Caco-2 (cell line): ENCODE measurements at regions not wholly inside any gene's neighbourhood (a gene's known extent, or its start where the extent isn't known, plus 50 kb on each side); places are given as distances from the start of the nearest gene placed in this dataset.

ENCODE experiments used
- BruUV-seq: library from RNA; stranded (reverse); fragments of 400-500 nt; replicated peaks from 2 replicates; lab custom pipeline; 2021; lab: Mats Ljungman, UMichigan
- CTCF ChIA-PET: fragments of 300-600 bp; sonication (Branson Sonifier 250); formaldehyde crosslinking; loops from one replicate; lab custom pipeline; 2022; ENCODE audit warnings: antibody characterized with exemption; lab: Charles Lee
- POLR2A ChIA-PET: fragments of 300-600 bp; sonication (Branson Sonifier 250); formaldehyde crosslinking; loops from one replicate; lab custom pipeline; 2022; ENCODE audit warnings: antibody characterized with exemption; lab: Charles Lee
- DNase-seq, 2 experiments: peaks; one replicate each; pipeline versions ENCODE4 v3.0.0 to v3.0.0-alpha.2; 2020 to 2022
- H3K27me3 ChIP-seq: replicated peaks from 2 replicates; pipeline ENCODE4 v1.6.0; 2011; ENCODE audit warnings: low read length; ENCODE audit not compliant: control insufficient read depth, insufficient read depth
- H3K36me3 ChIP-seq: 2 replicates; pipeline ENCODE4 v1.5.1; 2011; ENCODE audit warnings: low read length; ENCODE audit not compliant: control insufficient read depth, insufficient read depth
- H3K4me1 ChIP-seq: fragments of 250-450 bp; sonication (Bioruptor Pico); 2 replicates; pipeline ENCODE4 v1.5.1; 2020; ENCODE audit warnings: mild to moderate bottlenecking
- H3K4me3 ChIP-seq: 2 replicates; pipeline ENCODE4 v1.5.1; 2011; ENCODE audit warnings: low read depth, mild to moderate bottlenecking, control low read depth, low read length
- H3K9me3 ChIP-seq: fragments of 250-450 bp; sonication (Bioruptor Pico); 2 replicates; pipeline ENCODE4 v1.5.1; 2020; ENCODE audit warnings: mild to moderate bottlenecking, moderate library complexity
- H3K27ac Mint-ChIP-seq: one replicate; pipeline ENCODE4 v1.8.0; 2022; ENCODE audit warnings: mixed read lengths; ENCODE audit not compliant: unreplicated experiment
- H3K27me3 Mint-ChIP-seq: one replicate; pipeline ENCODE4 v1.8.0; 2022; ENCODE audit warnings: mixed read lengths; ENCODE audit not compliant: insufficient read depth, unreplicated experiment
- H3K36me3 Mint-ChIP-seq: one replicate; pipeline ENCODE4 v1.8.0; 2022; ENCODE audit warnings: mild to moderate bottlenecking, mixed read lengths; ENCODE audit not compliant: insufficient read depth, unreplicated experiment
- H3K4me1 Mint-ChIP-seq: one replicate; pipeline ENCODE4 v1.8.0; 2022; ENCODE audit warnings: low read depth, mixed read lengths; ENCODE audit not compliant: unreplicated experiment
- H3K4me3 Mint-ChIP-seq: one replicate; pipeline ENCODE4 v1.8.0; 2022; ENCODE audit warnings: mild to moderate bottlenecking, moderate library complexity, mixed read lengths; ENCODE audit not compliant: unreplicated experiment
- H3K9me3 Mint-ChIP-seq: one replicate; pipeline ENCODE4 v1.8.0; 2022; ENCODE audit warnings: mixed read lengths; ENCODE audit not compliant: unreplicated experiment
- intact Hi-C: fragments of 100-400 bp; cut with micrococcal nuclease; formaldehyde crosslinking; loops from one replicate; pipeline ENCODE4 v1.10.0; 2022; ENCODE audit not compliant: unreplicated experiment
- TF ChIP-seq, protein P1 (sequence below), 2 experiments: fragments of 200-600 bp in 1 of 2; IDR thresholded peaks; 1 replicate in 1 of 2; 2 replicates in 1 of 2; pipeline versions ENCODE4 v1.5.1 to v1.8.0; 2011 to 2022; ENCODE audit warnings: antibody characterized with exemption in 1 of 2, control low read depth in 1 of 2, inconsistent platforms in 1 of 2, low read depth in 1 of 2, low read length in 1 of 2, mild to moderate bottlenecking in 1 of 2, moderate library complexity in 1 of 2; ENCODE audit not compliant: insufficient read depth in 1 of 2, severe bottlenecking in 1 of 2, unreplicated experiment in 1 of 2

DNA sequence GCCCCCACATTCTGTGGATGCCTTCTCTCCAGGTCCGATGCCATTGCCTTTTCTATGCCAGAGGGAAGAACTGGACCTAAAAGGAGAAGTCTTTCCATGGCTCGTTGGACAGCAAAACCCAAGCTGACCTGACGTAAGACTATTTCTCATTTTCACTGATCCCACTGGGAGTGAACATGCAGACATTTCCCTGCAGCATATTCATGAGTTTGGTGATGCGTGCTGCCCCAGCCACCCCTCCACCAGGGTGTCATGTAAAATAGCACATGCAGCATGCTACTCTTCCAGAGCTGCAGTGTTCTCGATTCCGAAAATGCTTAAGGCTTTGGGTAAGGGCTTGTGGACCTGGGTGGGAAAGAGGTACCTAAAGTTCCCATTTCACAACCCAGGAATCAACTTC lies 221.2 kb downstream of the UXS1 start:
- intact Hi-C loops: no loop called here
- CTCF ChIA-PET: no interaction called here
- peaks cover 30% of the 10 kb centered on the region for H3K4me1 ChIP-seq
- H3K36me3 ChIP-seq: no peaks in the 10 kb centered on the region
- peaks cover 7% of the 10 kb centered on the region for H3K4me1 Mint-ChIP-seq
- no peaks in the 10 kb centered on the region for H3K27me3 Mint-ChIP-seq
- BruUV-seq: no TSS peak
- DNase-seq: no peak
- POLR2A ChIA-PET: no interaction called here
- no peak overlapping the region for H3K4me3 Mint-ChIP-seq
- H3K4me3 ChIP-seq: no peak overlapping the region
- TF ChIP-seq, protein P1, sequence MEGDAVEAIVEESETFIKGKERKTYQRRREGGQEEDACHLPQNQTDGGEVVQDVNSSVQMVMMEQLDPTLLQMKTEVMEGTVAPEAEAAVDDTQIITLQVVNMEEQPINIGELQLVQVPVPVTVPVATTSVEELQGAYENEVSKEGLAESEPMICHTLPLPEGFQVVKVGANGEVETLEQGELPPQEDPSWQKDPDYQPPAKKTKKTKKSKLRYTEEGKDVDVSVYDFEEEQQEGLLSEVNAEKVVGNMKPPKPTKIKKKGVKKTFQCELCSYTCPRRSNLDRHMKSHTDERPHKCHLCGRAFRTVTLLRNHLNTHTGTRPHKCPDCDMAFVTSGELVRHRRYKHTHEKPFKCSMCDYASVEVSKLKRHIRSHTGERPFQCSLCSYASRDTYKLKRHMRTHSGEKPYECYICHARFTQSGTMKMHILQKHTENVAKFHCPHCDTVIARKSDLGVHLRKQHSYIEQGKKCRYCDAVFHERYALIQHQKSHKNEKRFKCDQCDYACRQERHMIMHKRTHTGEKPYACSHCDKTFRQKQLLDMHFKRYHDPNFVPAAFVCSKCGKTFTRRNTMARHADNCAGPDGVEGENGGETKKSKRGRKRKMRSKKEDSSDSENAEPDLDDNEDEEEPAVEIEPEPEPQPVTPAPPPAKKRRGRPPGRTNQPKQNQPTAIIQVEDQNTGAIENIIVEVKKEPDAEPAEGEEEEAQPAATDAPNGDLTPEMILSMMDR (IDR thresholded peaks at IDR 0.05; ENCODE audit: insufficient read depth in 1 of 2, low read depth in 1 of 2, low read length in 1 of 2, severe bottlenecking in 1 of 2, unreplicated experiment in 1 of 2): no peak
- no peaks in the 10 kb centered on the region for H3K27me3 ChIP-seq
- H3K9me3 Mint-ChIP-seq: peaks cover 36% of the 10 kb centered on the region
- peaks cover 21% of the 10 kb centered on the region for H3K9me3 ChIP-seq
- H3K27ac Mint-ChIP-seq: no peak overlapping the region
- H3K36me3 Mint-ChIP-seq: peaks cover 10% of the 10 kb centered on the region

DNA sequence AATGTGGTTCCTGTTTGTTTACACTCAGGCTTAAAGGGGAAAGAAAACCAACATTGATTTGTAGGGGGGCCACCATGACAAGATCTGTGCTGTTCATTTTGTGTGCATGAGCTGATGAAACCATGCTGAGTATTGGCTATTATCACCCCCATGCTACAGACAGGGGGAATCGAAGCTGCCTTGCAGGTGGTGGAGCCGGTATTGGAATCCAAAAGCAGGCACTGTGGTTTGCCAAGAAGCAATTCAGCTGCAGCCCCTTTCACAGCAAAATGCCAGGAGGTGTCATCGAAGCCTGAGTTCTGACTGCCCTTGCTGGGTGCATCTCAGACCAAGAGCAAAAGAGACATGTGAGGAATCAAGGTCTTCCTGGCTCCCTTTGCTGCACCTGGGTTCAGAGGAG lies 221.9 kb downstream of the UXS1 start:
- Mint-ChIP-seq H3K9me3 (peaks cover 29% of the 10 kb centered on the region), H3K4me1 (peaks cover 2% of the 10 kb centered on the region), H3K36me3 (peaks cover 5% of the 10 kb centered on the region), H3K27me3 (no peaks in the 10 kb centered on the region), H3K27ac (no peak overlapping the region), H3K4me3 (no peak overlapping the region)
- Histone ChIP-seq H3K4me1 (peaks cover 23% of the 10 kb centered on the region), H3K36me3 (no peaks in the 10 kb centered on the region), H3K4me3 (no peak overlapping the region), H3K27me3 (no peaks in the 10 kb centered on the region), H3K9me3 (peaks cover 17% of the 10 kb centered on the region; the same call in 1 of the 2 replicates)
- BruUV-seq: no TSS peak
- ChIA-PET CTCF (no interaction called here), POLR2A (no interaction called here)
- no peak for DNase-seq
- TF ChIP-seq, protein P1 (IDR thresholded peaks at IDR 0.05; ENCODE audit: insufficient read depth in 1 of 2, low read depth in 1 of 2, low read length in 1 of 2, severe bottlenecking in 1 of 2, unreplicated experiment in 1 of 2): no peak
- intact Hi-C loops: no loop called here

DNA sequence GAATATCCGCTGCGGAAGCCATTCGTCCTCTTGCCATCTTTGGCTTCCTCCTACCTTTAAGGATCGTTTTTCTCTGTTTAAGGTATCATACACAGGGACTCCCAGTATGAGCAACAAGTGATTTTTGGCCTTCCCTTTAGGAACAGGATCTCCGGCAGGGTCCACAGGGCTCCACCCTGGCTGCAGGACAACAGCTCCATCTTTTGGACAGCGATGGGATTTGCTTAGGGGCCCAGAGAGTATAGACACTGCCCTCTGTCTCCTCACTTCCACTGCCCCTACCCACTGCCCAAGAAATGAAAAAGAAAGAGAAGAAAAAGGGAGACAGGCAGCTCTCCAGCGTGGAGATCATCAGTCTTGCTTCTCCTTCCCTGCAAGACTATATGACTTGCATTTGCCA lies 224.5 kb downstream of the UXS1 start:
- BruUV-seq: no TSS peak

More for the DNA sequence above, 224.5 kb downstream of the UXS1 start:
- Histone ChIP-seq H3K4me3 (no peak overlapping the region), H3K4me1 (0 out of 2 replicates have a peak, but pooled peaks cover 8% of the 10 kb centered on the region), H3K9me3 (peaks cover 4% of the 10 kb centered on the region; the same call in 1 of the 2 replicates), H3K36me3 (no peaks in the 10 kb centered on the region), H3K27me3 (no peaks in the 10 kb centered on the region)
- intact Hi-C loops: loop anchor here (10.0 kb wide), 1 partner anchor 75 kb away; no protein-coding TSS in a partner anchor
- DNase-seq: peak in 1 of 2 experiments; percentile 30
- Mint-ChIP-seq H3K9me3 (peaks cover 22% of the 10 kb centered on the region), H3K27ac (no peak overlapping the region), H3K4me1 (no peaks in the 10 kb centered on the region), H3K36me3 (no peaks in the 10 kb centered on the region), H3K27me3 (no peaks in the 10 kb centered on the region), H3K4me3 (no peak overlapping the region)
- TF ChIP-seq, protein P1 (IDR thresholded peaks at IDR 0.05; ENCODE audit: insufficient read depth in 1 of 2, low read depth in 1 of 2, low read length in 1 of 2, severe bottlenecking in 1 of 2, unreplicated experiment in 1 of 2): peak in 1 of 2 experiments; percentile 23
- ChIA-PET POLR2A (no interaction called here), CTCF (no interaction called here)
